Activated CD4-positive, alpha-beta memory T cell treated with anti-CD3 and anti-CD28 coated beads, Interleukin-2, amount 10 ng/mL, durations not matched to agents 7 days and 5 days (primary cell): ENCODE measurements at regions not wholly inside any gene's neighbourhood (a gene's known extent, or its start where the extent isn't known, plus 50 kb on each side); places are given as distances from the start of the nearest gene placed in this dataset.

Experiments
- CTCF ChIA-PET: fragments of 350-600 bp; sonication (Branson Sonifier 250); formaldehyde crosslinking; loops from one replicate; lab custom pipeline; 2021; ENCODE audit warnings: antibody characterized with exemption, inconsistent platforms; lab: Charles Lee
- POLR2A ChIA-PET: fragments of 350-600 bp; sonication (Branson Sonifier 250); formaldehyde crosslinking; loops from one replicate; lab custom pipeline; 2021; ENCODE audit warnings: antibody characterized with exemption; lab: Charles Lee
- DNase-seq: peaks from one replicate; pipeline ENCODE4 v3.0.0-alpha.2; 2020
- H3K27ac Mint-ChIP-seq: one replicate; pipeline ENCODE4 v1.8.0; 2021; ENCODE audit warnings: mild to moderate bottlenecking, mixed read lengths
- H3K27me3 Mint-ChIP-seq: one replicate; pipeline ENCODE4 v1.8.0; 2021; ENCODE audit warnings: mixed read lengths
- H3K36me3 Mint-ChIP-seq: one replicate; pipeline ENCODE4 v1.8.0; 2021; ENCODE audit warnings: low read depth, mixed read lengths
- H3K4me1 Mint-ChIP-seq: one replicate; pipeline ENCODE4 v1.8.0; 2021; ENCODE audit warnings: mixed read lengths
- H3K4me3 Mint-ChIP-seq: one replicate; pipeline ENCODE4 v1.8.0; 2021; ENCODE audit warnings: mild to moderate bottlenecking, mixed read lengths
- H3K9me3 Mint-ChIP-seq: one replicate; pipeline ENCODE4 v1.8.0; 2021; ENCODE audit warnings: mixed read lengths

DNA sequence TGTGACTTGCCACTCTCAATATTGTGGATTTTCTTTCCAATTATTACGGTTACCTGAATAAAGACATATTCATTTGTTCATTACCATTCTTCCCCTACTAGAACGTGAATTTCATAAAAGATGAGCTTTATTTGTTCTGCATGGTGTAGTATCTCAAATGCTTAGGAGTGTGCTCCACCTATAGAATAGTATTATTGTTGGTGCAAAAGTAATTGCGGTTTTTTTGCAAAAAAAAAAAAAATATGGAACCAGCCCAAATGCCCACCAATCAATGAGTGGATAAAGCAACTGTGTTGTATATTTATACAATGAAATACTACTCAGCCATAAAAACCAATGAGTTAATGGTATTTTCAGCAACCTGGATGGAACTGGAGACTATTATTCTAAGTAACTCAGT is 525.5 kb upstream of the PRKX start:
- Mint-ChIP-seq H3K27ac (no peak overlapping the region), H3K9me3 (no peaks in the 10 kb centered on the region), H3K4me1 (no peaks in the 10 kb centered on the region), H3K27me3 (no peaks in the 10 kb centered on the region), H3K4me3 (no peak overlapping the region), H3K36me3 (no peaks in the 10 kb centered on the region)
- no peak for DNase-seq
- CTCF ChIA-PET, result no interaction called here
- POLR2A ChIA-PET, result no interaction called here

DNA sequence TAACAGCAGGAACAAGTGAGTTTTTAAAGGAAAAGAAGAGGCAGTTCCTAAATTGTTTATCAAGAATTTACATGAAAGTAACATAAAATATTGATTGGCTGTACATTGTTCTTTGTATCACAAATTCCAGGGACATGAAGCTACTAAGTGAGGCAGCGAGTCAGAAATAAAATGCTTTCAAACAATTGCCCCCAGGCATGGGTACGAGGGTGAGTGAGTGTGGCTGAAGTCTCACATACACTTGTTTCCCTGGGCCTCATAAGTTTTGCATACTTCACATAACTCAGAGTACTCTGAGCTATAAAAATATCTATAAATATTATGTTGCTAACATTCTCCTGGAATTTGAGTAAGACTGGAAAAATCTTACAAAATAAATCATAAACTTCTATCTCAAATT is 511.6 kb upstream of the PRKX start:
- Mint-ChIP-seq H3K4me1 (no peaks in the 10 kb centered on the region), H3K9me3 (no peaks in the 10 kb centered on the region), H3K27me3 (no peaks in the 10 kb centered on the region), H3K4me3 (no peak overlapping the region), H3K36me3 (no peaks in the 10 kb centered on the region), H3K27ac (no peak overlapping the region)
- CTCF ChIA-PET, result no interaction called here
- POLR2A ChIA-PET, result no interaction called here
- DNase-seq, result no peak

DNA sequence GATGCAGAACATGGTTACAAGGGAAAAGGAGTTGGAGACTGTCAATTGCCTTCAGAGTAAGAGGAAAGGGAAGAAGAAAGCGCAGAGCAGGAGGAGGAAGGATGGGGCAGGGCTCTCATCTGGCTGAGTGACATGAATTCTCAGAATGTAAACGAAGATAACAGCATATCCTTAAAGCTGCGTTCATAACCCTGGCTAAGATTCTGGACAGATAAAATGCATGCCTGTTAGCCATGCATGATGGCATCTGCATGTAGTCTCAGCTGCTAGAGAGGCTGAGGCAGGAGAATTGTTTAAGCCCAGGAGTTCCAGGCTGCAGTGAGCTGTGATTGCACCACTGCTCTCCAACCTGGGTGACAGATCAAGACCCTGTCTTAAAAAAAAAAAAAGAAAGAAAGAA is 493.5 kb upstream of the PRKX start:
- ChIA-PET CTCF (no interaction called here), POLR2A (no interaction called here)
- H3K27me3 Mint-ChIP-seq, result no peaks in the 10 kb centered on the region
- peaks cover 4% of the 10 kb centered on the region for H3K9me3 Mint-ChIP-seq
- no peaks in the 10 kb centered on the region for H3K36me3 Mint-ChIP-seq
- DNase-seq, result no peak
- H3K4me3 Mint-ChIP-seq, result no peak overlapping the region
- H3K27ac Mint-ChIP-seq, result no peak overlapping the region
- H3K4me1 Mint-ChIP-seq, result no peaks in the 10 kb centered on the region

DNA sequence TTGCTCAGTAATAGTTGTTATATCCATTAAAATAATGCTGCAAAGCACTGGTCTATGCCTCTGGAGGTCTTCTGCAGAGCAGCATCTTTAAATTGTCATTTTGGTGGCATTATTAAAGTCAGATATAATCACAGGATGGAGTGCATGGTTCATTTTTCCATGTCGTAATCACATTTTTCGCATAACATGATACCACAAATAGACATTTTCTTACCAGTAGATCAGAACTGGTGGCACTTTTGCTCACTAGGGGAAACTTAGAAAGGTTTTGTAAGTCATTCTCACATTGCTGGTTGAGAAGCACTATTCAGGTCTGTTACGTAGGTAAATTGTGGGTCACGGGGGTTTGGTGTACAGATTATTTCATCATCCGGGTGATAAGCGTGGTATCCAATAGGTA is 484.5 kb upstream of the PRKX start:
- H3K4me3 Mint-ChIP-seq, result no peak overlapping the region
- CTCF ChIA-PET, result no interaction called here
- H3K36me3 Mint-ChIP-seq, result no peaks in the 10 kb centered on the region
- POLR2A ChIA-PET, result no interaction called here
- no peak for DNase-seq
- H3K27me3 Mint-ChIP-seq, result no peaks in the 10 kb centered on the region
- peaks cover 6% of the 10 kb centered on the region for H3K9me3 Mint-ChIP-seq
- no peaks in the 10 kb centered on the region for H3K4me1 Mint-ChIP-seq
- no peak overlapping the region for H3K27ac Mint-ChIP-seq

DNA sequence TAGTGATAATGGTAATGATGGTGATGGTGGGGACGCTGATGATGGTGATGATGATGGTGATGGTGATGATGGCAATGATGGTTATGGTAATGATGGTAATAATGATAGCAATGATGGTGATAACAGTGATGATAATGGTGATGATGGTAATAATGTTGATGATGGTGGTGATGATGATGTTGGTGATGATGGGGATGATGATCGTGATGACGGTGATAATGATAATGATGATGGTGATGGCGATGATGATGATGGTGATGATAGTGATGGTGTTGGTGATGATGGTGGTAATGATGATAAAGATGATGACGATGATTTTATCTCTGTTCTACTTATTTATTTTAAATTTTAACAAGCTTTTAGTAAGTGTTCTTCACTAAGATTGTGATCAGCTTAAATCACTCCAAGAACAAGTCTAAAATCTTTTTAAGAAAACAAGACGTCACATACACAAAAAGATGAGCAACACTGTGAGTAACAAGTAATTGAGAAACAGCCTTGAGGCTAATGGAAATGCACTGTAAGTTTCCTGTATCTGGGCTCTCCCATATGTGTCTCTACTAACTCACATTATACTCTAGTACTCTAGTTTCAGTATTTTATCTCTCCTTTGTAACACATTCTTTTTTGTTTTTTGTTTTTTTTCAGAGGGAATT is 480.2 kb upstream of the PRKX start:
- POLR2A ChIA-PET, result no interaction called here
- no peak overlapping the region for H3K4me3 Mint-ChIP-seq
- no peaks in the 10 kb centered on the region for H3K4me1 Mint-ChIP-seq
- no peak overlapping the region for H3K27ac Mint-ChIP-seq
- DNase-seq, result no peak
- CTCF ChIA-PET, result no interaction called here
- peaks cover 3% of the 10 kb centered on the region for H3K9me3 Mint-ChIP-seq
- H3K27me3 Mint-ChIP-seq, result no peaks in the 10 kb centered on the region
- no peaks in the 10 kb centered on the region for H3K36me3 Mint-ChIP-seq

DNA sequence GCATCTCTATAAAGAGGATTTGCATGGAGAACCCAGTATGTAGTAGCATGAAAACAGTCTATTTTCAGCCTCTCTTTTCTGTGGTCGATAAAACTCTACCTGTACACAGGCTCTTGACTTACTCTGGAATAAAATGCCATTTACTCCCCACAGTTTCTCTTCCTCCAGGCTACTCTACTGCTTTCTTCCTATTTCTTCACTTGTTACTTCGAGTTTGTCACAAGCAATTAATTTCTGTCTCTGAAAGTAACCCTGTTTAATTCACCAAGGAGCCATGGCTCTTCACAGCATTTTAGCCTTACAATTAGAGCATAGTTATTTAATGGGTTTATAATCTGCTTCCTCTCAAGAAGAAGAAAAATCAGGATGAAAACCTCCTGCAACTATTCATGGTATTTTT is 472.9 kb upstream of the PRKX start:
- peaks cover 5% of the 10 kb centered on the region for H3K9me3 Mint-ChIP-seq
- no peaks in the 10 kb centered on the region for H3K27me3 Mint-ChIP-seq
- DNase-seq, result no peak
- no peaks in the 10 kb centered on the region for H3K4me1 Mint-ChIP-seq
- CTCF ChIA-PET, result no interaction called here
- no peak overlapping the region for H3K27ac Mint-ChIP-seq
- no peak overlapping the region for H3K4me3 Mint-ChIP-seq
- POLR2A ChIA-PET, result no interaction called here
- no peaks in the 10 kb centered on the region for H3K36me3 Mint-ChIP-seq

DNA sequence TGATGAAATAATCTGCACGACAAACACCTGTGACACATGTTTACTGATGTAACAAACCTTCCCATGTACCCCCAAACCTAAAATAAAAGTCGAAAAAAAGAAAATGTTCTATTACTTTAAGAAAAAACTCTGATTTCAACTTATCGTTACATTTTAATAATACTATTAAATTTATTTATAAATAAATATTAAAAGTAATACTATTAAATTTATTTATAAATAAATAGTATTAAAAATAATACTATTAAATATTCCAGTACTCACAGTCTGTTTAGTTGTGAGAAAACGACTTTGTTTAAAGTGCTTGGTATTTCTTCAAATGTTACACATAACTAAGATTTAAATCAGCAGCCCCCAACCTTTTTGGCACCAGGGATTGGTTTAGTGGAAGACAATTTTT is 471.6 kb upstream of the PRKX start:
- Mint-ChIP-seq H3K9me3 (peaks cover 5% of the 10 kb centered on the region), H3K36me3 (no peaks in the 10 kb centered on the region), H3K27ac (no peak overlapping the region), H3K4me3 (no peak overlapping the region), H3K4me1 (no peaks in the 10 kb centered on the region), H3K27me3 (no peaks in the 10 kb centered on the region)
- POLR2A ChIA-PET, result no interaction called here
- no peak for DNase-seq
- CTCF ChIA-PET, result no interaction called here

DNA sequence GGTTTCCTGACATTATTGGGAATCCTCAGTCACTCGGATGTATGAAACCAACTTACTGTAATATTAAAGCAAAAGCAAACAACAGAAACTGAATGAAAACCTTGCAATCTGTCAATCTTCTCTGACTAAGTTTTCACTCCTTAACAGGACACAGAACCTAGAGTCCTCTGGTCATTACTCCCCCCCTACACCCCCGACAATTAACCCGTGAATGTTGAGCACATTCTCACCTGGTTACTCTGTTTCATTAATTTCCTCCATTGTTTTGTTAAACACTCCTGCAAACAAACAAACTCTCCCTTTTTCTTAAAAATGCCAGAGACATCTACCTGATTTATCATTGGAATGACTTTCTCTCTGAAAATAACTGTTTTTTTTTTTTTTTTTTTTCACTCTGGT is 469.0 kb upstream of the PRKX start:
- H3K27ac Mint-ChIP-seq, result no peak overlapping the region
- CTCF ChIA-PET, result no interaction called here
- H3K4me3 Mint-ChIP-seq, result no peak overlapping the region
- no peaks in the 10 kb centered on the region for H3K27me3 Mint-ChIP-seq
- no peak for DNase-seq
- H3K36me3 Mint-ChIP-seq, result no peaks in the 10 kb centered on the region
- POLR2A ChIA-PET, result no interaction called here
- no peaks in the 10 kb centered on the region for H3K4me1 Mint-ChIP-seq
- H3K9me3 Mint-ChIP-seq, result peaks cover 5% of the 10 kb centered on the region

DNA sequence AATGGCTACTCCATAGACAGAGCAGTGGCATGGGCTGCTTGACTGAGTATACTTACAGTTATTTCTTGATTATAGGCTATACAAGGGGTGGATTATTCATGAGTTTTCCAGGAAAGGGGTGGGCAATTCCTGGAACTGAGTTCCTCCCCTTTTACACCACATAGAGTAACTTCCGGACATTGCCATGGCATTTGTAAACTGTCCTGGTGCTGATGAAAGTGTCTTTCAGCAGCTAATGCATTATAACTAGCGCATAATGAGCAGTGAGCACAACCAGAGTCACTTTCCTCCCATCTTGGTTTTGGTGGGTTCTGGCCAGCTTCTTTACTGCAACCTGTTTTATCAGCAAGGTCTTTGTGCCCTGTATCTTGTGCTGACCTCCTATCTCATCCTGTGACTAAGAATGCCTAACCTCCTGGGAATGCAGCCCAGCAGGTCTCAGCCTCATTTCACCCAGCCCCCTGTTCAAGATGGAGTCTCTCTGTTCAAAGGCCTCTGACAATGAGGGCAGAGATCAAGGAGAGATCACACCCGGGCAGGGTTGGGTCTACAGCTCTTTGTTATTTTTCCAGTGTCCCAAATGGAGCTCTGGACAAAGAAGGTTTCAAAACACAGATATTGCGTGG is 468.4 kb upstream of the PRKX start:
- Mint-ChIP-seq H3K27me3 (no peaks in the 10 kb centered on the region), H3K9me3 (peaks cover 5% of the 10 kb centered on the region), H3K36me3 (no peaks in the 10 kb centered on the region), H3K27ac (no peak overlapping the region), H3K4me1 (no peaks in the 10 kb centered on the region), H3K4me3 (no peak overlapping the region)
- POLR2A ChIA-PET, result no interaction called here
- CTCF ChIA-PET, result no interaction called here
- DNase-seq, result no peak

DNA sequence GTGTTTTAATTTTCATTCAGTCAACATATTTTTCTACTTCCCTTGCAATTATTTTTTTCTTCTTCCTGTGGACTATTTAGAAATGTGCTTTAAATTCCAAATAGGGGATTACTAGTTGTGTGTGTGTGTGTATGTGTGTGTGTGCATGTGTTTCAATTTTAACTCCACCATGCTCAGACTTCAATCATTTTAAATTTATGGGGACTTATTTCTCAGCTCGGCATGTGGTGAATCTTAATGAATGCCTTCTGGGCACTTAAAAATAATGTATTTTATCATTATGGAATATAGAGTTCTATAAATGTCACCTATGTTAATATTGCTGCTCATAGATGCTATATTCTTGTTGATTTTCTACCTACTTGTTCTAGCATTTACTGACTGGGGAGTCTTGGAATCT is 465.6 kb upstream of the PRKX start:
- Mint-ChIP-seq H3K4me3 (no peak overlapping the region), H3K27me3 (no peaks in the 10 kb centered on the region), H3K4me1 (no peaks in the 10 kb centered on the region), H3K9me3 (peaks cover 5% of the 10 kb centered on the region), H3K27ac (no peak overlapping the region), H3K36me3 (no peaks in the 10 kb centered on the region)
- CTCF ChIA-PET, result no interaction called here
- POLR2A ChIA-PET, result no interaction called here
- DNase-seq, result no peak

DNA sequence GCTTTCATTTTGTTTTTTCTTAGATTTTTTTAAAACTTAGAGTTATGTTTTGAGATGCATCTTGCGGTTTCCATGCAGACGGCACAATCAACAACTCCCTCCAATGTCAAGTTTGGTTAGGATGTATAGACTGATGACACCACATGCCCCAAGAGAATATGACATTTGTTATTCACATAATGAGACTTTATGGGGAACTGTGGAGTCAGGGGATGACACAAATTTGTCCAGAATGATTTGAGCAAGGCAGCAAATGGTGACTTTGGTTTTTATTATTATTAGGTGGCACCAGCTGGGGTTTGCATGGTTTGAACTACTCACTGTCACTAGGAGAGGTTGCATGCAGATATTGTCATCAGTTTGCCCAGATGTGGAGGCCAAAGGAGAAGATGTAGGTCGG is 461.8 kb upstream of the PRKX start:
- no peaks in the 10 kb centered on the region for H3K4me1 Mint-ChIP-seq
- no peaks in the 10 kb centered on the region for H3K36me3 Mint-ChIP-seq
- CTCF ChIA-PET, result no interaction called here
- H3K27me3 Mint-ChIP-seq, result no peaks in the 10 kb centered on the region
- H3K4me3 Mint-ChIP-seq, result no peak overlapping the region
- H3K27ac Mint-ChIP-seq, result no peak overlapping the region
- no peaks in the 10 kb centered on the region for H3K9me3 Mint-ChIP-seq
- no peak for DNase-seq
- POLR2A ChIA-PET, result no interaction called here

DNA sequence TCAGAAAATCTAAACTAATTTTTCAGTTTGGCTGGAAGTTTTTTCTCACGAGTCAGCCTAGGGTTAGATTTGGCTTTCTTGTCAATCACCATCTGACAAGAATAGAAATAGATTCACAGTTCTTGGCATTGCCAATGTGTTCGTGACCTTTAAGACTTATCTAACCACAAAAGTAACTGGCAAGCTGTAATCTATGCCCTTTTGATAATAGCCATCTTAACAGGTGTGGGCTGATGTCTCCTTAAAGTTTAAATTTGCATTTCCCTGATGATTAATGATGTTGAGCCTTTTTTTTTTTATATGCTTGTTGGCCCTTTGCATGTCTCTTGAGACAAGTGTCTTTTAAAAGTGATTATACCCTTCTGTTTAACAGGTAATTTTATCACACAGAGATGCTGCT is 460.3 kb upstream of the PRKX start:
- CTCF ChIA-PET, result no interaction called here
- no peak for DNase-seq
- no peaks in the 10 kb centered on the region for H3K4me1 Mint-ChIP-seq
- POLR2A ChIA-PET, result no interaction called here
- H3K27ac Mint-ChIP-seq, result no peak overlapping the region
- no peaks in the 10 kb centered on the region for H3K36me3 Mint-ChIP-seq
- no peaks in the 10 kb centered on the region for H3K27me3 Mint-ChIP-seq
- H3K4me3 Mint-ChIP-seq, result no peak overlapping the region
- no peaks in the 10 kb centered on the region for H3K9me3 Mint-ChIP-seq

DNA sequence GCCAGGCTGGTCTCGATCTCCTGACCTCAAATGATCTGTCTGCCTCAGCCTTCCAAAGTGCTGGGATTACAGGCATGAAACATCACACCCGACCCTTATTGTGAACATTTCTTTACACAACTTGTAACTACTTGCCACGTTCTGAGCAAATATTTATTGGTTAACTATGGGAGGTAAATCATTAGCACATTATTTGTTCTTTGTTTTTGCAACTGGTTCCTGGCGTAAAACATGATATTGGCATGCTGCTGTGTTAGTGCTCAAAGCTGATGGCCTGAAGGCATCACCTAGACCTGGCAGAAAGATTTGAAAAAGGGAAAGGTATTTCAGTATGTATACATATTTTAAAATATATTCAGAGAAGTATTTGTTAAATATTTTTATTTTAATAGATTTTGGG is 438.3 kb upstream of the PRKX start:
- POLR2A ChIA-PET, result no interaction called here
- no peaks in the 10 kb centered on the region for H3K36me3 Mint-ChIP-seq
- H3K4me1 Mint-ChIP-seq, result no peaks in the 10 kb centered on the region
- H3K4me3 Mint-ChIP-seq, result no peak overlapping the region
- no peak for DNase-seq
- no peaks in the 10 kb centered on the region for H3K27me3 Mint-ChIP-seq
- H3K9me3 Mint-ChIP-seq, result no peaks in the 10 kb centered on the region
- CTCF ChIA-PET, result no interaction called here
- H3K27ac Mint-ChIP-seq, result no peak overlapping the region

DNA sequence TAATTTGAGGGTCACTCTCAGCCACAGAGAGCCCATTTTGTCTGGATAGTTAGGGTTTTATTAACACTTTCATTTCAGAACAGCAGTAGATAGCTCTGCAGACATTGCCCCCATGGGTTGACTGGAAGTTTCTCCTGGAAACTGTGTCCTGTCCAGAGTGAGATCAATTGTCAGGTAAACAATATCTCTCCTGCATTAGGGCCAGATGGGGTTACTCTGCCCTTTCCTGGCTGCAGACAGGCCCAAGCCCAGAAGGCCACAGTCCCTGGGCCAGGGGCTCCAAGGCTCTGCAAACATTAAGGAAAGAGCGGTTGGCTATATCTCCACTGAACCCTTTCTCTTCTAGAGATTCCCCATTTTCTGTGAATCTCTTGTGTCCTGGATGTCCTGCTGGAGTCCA is 436.8 kb upstream of the PRKX start:
- no peaks in the 10 kb centered on the region for H3K4me1 Mint-ChIP-seq
- ChIA-PET POLR2A (no interaction called here), CTCF (no interaction called here)
- H3K27ac Mint-ChIP-seq, result no peak overlapping the region
- no peak for DNase-seq
- H3K9me3 Mint-ChIP-seq, result no peaks in the 10 kb centered on the region
- no peaks in the 10 kb centered on the region for H3K36me3 Mint-ChIP-seq
- no peaks in the 10 kb centered on the region for H3K27me3 Mint-ChIP-seq
- H3K4me3 Mint-ChIP-seq, result no peak overlapping the region
